GM21619 (cell line): ENCODE measurements at regions not wholly inside any gene's neighbourhood (a gene's known extent, or its start where the extent isn't known, plus 50 kb on each side); places are given as distances from the start of the nearest gene placed in this dataset.
A peak's percentile ranks its signal among the peaks of the same experiment; 100 is the strongest.
"Not testable (repeated sequence)": the region's sequence is repeated elsewhere in the genome, so short reads cannot be mapped to it uniquely, and the experiment has no call there.

Experiments
- ATAC-seq: cut with Tn5 transposase; IDR thresholded peaks from one replicate; pipeline ENCODE4 v1.9.1; 2021; ENCODE audit not compliant: unreplicated experiment

GRCh38 chr3:19825193-19825592, 108.8 kb downstream of the EFHB start:
- no peak for ATAC-seq

- no peak for ATAC-seq
Measured at GRCh38 chr3:19822805-19823204, 111.2 kb downstream of the EFHB start.

GRCh38 chr3:19816631-19817030, 117.4 kb downstream of the EFHB start:
- ATAC-seq = no peak

- no peak for ATAC-seq
Measured at GRCh38 chr3:19815805-19816204, 118.2 kb downstream of the EFHB start.

- ATAC-seq = not testable (repeated sequence)
Measured at GRCh38 chr3:19813743-19814142, 120.3 kb downstream of the EFHB start.

GRCh38 chr3:19811689-19812088, 122.3 kb downstream of the EFHB start:
- no peak for ATAC-seq

GRCh38 chr3:19808834-19809233, 125.2 kb downstream of the EFHB start:
- no peak for ATAC-seq

GRCh38 chr3:19799887-19800286, 134.1 kb downstream of the EFHB start:
- no peak for ATAC-seq

GRCh38 chr3:19799115-19799514, 134.9 kb downstream of the EFHB start:
- no peak for ATAC-seq

GRCh38 chr3:19798324-19798723, 135.7 kb downstream of the EFHB start:
- ATAC-seq = no peak

GRCh38 chr3:19792388-19792787, 141.6 kb downstream of the EFHB start:
- no peak for ATAC-seq

GRCh38 chr3:19775765-19776164, 158.3 kb downstream of the EFHB start:
- ATAC-seq = no peak

- peak; percentile 61 for ATAC-seq
Measured at GRCh38 chr3:19769694-19770093, 164.3 kb downstream of the EFHB start.

- no peak for ATAC-seq
Measured at GRCh38 chr3:19765954-19766353, 168.1 kb downstream of the EFHB start.

- no peak for ATAC-seq
Measured at GRCh38 chr3:19757773-19758172, 176.2 kb downstream of the EFHB start.

GRCh38 chr3:19749448-19750017, 184.5 kb downstream of the EFHB start:
- no peak for ATAC-seq

GRCh38 chr3:19748782-19749447, 185.1 kb downstream of the EFHB start:
- ATAC-seq = no peak

- no peak for ATAC-seq
Measured at GRCh38 chr3:19744047-19744446, 190.0 kb downstream of the EFHB start.

- no peak for ATAC-seq
Measured at GRCh38 chr3:19742935-19743334, 191.1 kb downstream of the EFHB start.

GRCh38 chr3:19739504-19739903, 194.5 kb downstream of the EFHB start:
- ATAC-seq = no peak

- no peak for ATAC-seq
Measured at GRCh38 chr3:19738846-19739245, 195.2 kb downstream of the EFHB start.

- ATAC-seq = no peak
Measured at GRCh38 chr3:19735111-19735510, 198.9 kb downstream of the EFHB start.

GRCh38 chr3:19734453-19734852, 199.6 kb downstream of the EFHB start:
- no peak for ATAC-seq
